GM21576 (cell line): ENCODE measurements at regions not wholly inside any gene's neighbourhood (a gene's known extent, or its start where the extent isn't known, plus 50 kb on each side); places are given as distances from the start of the nearest gene placed in this dataset.
A peak's percentile ranks its signal among the peaks of the same experiment; 100 is the strongest.
"Not testable (repeated sequence)": the region's sequence is repeated elsewhere in the genome, so short reads cannot be mapped to it uniquely, and the experiment has no call there.

Experiments
- ATAC-seq: cut with Tn5 transposase; IDR thresholded peaks from one replicate; pipeline ENCODE4 v1.9.1; 2021; ENCODE audit warnings: mild to moderate bottlenecking, moderate library complexity; ENCODE audit not compliant: unreplicated experiment

DNA sequence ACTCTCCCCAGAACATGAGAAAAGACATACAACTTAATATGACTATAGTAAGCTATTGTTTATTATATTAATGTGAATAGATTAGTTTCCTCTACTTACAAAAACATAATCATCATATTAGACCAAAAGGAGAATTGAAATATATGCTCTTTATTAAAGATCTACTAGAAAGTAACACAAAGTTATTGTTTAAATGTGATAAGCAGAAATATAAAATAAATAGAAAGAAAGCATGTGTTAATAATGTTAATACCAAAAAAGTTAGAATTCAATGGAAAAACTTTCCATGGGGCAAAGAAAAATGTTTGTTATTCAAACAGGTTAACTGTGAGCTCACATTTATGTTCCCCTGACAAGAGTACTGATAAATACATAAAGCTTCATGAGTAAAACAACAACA lies 421.4 kb upstream of the UBE2E3 start:
- no peak for ATAC-seq

DNA sequence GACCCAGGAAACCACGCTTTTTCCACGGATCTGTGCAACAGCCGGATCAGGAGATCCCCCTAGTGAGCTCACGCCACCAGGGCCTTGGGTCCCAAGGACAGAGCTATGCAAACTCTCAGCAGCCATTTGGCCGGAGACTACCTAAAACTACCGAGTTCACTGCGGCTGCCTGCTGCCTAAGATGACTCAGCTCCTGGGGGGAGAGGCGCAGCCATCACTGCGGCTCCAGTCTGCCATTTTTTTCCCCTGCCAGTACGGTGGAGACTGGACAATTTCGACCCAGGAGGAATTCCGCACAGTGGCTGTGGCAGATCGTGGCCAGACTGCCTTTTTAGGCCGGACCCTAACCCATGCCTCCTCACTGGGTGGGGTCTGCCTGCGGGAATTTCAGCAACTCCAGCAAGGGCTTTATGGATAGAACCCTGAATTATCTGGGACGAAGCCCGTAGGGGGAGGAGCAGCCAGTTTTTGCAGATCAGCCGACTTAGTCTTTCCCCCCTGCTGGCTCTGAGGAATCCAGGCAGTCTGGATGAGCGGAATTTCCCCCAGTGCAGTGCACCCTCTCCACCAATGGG lies 424.9 kb upstream of the UBE2E3 start:
- no peak for ATAC-seq

DNA sequence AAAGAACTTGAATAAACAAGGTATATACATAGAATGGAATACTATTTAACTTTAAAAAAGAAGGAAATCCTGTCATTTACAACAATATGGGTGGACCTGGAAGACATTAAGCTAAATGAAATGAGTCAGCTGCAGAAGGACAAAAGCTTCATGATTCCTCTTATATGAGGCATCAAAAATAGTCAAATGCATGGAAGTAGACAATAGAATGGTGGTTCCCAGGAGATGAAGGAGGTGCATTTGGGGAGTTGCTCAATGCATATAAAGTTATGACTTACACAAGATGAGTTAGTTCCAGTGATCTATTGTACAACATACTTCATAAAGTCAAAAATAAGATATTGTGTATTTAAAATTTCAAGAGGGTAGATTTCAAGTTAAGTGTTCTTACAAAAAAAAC lies 426.1 kb upstream of the UBE2E3 start:
- no peak for ATAC-seq

DNA sequence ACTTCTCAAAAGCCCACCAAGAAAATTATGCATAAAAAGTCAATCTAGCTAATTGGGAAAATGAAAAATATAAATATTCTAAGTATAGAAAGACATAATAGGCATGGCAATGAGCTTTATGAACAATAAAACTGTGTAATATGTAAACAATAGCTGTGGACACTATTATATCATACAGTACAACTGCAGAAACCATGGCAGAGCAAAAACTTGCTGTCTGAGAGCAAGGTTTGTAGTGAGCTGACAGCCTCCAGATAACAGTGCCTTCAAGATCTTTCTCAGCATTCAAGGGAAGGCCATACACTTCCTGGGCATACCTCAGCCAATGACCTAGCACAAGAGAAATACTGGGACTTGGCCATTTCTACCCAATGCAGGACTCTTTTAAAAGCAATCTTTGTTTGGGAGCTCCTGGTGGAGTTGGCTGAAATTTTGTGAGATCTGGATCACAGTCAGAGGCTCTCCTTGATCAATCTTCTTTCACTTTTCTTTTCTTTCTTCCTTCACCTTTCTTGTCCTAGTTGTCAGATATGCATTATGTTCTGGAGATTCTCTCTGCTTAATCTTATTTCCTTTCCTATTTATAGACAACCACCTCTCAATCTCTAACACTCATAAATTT lies 427.2 kb upstream of the UBE2E3 start:
- no peak for ATAC-seq

DNA sequence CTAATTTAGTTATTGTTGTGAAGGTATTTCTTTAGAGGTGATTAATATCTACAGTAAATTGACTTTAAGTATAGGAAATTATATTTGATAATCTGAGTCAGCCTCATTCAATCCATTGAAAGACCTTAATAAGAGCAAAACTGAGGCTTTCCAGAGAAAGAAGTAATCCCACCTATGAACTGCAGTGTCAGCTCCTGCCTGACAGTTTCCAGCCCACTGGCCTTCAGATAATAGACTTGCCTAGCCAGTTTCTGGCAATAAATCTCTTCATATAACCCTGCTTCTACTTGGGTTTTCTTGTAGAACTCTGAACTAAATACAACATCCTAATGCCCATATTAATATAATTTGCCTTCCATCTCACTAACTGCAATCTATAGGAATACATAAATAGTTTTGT lies 437.9 kb upstream of the UBE2E3 start:
- no peak for ATAC-seq

DNA sequence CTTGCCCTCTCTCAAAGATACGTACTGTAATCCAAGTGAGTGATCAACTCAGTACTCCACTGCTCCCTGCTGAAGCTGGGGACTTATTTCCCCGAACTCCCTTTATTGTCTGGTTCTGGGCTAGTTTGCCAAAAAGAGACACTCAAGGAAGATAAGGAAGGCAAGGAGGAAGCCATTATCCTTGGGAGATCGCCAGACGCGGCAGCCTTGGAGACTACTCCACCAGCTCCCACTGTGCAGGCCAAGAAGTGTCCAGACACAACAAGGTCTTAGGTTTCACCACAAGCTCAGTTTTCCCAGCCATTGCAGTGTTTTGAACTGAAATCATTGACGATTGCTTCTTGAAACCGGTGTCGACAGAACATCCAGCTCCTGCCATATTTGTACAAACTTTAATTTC lies 439.6 kb upstream of the UBE2E3 start:
- ATAC-seq, result no peak

DNA sequence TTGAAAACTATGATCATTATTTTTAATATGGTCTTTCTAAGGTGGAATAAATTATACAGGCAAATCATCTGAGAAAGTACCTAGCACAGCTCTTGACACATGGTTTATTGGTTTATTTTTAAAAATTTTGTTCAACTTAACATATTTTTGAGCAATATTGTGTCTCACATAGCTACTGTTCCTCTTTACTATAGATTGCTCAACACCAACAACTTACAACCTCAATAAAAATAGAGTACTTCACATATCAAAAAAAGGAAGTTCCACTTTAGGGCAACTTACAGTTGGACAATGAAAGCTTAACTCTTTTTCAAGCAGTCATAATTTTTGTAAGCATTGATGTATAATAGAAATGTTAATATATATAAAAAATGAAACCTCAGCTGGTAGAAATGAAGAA lies 440.9 kb upstream of the UBE2E3 start:
- ATAC-seq, result no peak

DNA sequence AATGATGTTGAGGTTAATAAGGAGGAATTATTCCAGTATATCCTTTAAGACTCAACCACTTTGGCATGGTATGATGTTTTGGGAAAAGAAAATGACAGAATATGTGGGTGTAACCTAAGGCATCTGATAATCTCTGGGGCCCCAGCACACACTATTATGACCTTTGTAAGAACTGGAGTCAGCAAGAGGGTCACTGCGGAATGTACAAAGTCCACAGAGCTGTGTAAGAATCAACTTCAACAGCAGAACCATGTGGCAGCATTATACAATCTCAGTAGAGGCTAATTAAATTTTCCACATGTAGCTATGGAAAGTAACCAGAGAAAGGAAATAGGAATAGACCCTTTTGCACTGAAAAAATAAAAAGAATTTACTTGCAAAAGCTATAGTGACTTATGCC lies 445.1 kb upstream of the UBE2E3 start:
- ATAC-seq, result no peak

DNA sequence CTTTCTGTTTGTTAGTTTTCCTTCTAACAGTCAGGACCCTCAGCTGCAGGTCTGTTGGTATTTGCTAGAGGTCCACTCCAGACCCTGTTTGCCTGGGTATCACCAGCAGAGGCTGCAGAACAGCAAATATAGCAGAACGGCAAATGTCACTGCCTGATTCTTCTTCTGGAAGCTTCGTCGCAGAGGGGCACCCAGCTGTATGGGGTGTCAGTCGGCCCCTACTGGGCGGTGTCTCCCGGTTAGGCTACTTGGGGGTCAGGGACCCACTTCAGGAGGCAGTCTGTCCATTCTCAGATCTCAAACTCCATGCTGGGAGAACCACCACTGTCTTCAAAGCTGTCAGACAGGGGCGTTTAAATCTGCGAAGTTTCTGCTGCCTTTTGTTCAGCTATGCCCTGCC lies 448.6 kb upstream of the UBE2E3 start:
- not testable (repeated sequence) for ATAC-seq

DNA sequence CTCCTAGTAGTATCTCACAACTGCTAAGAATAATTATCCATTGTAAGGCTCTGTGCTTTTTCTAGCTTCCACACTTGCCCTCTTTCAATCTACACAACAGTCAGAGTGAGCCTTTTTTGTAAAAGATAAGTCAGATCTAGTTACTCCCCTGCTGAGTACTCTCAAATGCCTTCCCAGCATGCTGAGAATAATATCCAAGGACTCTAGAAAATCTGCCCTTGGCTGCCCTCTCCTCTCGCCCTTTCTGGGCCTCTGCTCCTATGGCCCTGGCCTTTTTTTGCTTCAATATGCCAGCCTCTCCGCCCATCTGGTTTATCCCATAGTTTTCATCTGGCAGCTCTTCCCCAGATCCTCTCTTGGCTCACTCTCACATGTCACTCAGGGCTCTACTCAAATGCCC lies 455.9 kb upstream of the UBE2E3 start:
- no peak for ATAC-seq

DNA sequence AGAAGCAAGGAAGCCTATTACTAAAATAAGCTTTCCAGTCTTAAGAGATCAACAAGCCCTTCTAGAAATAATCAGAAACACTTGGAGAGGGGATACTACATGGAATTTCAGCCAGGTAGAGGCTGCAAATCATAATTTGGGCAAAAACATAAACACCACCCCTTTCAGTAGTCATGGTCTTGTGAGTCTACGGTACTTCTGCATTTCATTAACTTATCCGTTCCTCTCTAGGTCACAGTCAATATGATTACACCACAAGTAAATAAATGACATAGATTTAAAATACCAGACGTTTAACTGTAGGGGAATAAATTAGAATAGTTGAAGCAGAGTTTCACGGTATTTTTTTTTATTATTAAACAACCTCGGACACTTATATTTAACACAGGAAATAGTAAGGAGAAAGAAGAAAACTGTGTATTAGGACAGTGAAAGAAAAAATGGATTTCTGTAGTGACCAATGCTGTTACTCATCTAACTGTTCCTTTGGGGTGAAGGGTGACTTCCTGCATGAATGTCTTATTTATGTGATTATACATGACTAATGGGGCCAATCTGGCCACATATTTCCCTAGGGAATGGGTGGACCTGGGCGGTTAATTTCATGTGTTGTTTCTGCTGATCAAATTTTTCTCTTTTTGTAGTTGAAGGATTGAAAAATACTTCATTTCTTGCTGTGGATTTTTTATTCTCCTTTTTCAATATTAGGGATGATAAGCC lies 456.6 kb upstream of the UBE2E3 start:
- no peak for ATAC-seq

DNA sequence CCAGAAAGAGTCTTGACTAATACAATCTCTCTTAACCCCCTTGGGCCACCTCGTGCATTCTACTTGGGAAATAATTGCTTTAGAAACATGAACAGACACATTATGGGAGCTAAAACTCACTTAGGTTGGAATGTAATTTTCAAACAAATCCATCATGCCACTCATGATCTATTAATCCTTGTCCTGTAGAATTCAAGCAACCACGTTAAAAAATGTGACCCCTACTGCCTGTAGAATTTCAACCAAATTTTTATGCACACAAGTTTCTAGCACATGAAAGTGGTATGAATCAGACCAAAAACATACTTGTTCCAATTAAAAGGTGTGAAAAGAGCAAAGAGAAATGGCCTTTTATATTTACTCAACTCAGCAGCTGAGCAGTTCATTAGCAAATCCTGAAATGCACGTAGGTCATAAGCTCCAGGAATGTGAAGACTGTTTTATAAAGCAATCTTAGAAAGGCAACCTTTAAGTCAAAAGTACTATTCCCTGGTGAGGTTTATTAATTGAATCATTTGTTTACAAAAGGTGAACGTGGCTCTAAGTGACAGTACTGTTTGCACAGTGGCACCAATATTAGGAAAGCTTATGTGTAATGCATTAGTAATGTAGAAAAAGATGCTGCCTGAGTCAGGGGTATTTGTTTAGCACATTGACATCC lies 459.4 kb upstream of the UBE2E3 start:
- no peak for ATAC-seq

DNA sequence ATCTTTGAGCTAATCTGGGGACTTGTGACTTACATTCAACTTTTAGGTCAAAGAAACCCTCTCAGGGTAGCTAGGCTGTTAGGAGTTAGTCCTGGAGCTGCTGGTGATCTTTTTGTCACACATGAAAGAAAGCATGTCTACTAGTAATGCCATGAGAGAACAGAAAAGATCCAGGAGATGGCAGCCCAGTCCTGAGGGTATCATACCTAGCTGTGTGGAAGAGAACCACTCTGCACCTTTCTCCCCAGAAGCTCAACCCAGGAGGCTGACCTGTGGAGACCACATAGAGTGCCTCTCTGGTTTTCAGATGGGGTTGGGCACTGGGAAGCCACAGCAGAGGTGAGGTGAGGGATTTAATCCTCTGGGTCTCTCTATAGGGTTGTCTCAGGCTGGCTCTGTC lies 460.2 kb upstream of the UBE2E3 start:
- no peak for ATAC-seq

DNA sequence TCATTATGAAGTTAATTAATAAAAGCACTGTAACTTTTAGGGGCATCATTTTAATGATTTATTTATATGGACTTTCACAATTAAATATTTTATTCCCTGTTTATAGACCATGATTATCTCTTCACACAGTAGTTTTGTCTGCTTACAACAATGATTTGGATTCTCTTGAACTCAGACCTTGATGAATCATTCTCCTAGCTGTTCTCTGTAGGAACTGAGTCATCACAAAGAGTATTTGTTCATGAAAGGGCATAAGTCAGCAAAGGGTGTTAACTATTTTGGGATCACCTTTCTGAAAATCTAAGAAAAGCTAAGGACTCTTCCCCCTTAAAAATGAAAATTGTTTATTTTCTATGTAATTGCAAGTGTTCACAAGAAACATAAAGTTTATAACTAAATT lies 461.1 kb upstream of the UBE2E3 start:
- no peak for ATAC-seq

DNA sequence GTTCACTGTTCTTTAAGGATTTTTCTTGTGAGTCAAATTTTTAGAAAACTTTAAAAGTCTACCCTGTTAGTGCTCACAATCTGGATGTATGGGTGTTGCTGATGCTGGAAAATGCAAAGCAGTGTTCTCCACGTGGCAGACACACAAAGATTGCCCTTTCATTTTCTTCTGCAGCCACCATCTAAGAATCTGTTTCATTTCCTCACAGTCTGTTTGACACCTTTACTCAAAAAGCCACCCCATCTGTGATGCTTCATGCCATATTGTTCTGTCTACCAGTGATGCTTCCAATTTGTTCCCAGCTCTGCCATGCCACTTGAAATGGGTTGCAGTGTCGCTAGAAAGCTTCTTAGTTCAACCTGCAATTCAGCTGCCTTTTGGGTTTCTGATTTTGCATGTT lies 464.2 kb upstream of the UBE2E3 start:
- peak; percentile 48 for ATAC-seq

DNA sequence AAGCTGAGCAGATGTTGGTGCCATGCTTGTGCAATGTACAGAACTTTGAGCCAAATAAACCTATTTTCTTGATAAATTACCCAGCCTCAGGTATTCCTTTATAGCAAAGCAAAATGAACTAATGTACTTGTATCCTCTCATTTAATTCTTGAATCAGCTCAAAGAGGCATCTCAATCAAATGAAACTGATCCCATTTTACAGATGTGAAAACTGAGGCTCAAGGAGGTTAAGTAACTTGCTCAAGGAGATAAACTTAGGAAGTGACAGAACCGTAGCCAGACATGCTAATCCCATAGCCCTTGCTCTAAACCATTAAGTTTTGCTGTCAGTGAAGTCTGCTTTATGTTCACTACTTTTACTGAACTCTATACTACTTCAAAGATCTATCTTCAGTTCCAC lies 467.0 kb upstream of the UBE2E3 start:
- no peak for ATAC-seq

DNA sequence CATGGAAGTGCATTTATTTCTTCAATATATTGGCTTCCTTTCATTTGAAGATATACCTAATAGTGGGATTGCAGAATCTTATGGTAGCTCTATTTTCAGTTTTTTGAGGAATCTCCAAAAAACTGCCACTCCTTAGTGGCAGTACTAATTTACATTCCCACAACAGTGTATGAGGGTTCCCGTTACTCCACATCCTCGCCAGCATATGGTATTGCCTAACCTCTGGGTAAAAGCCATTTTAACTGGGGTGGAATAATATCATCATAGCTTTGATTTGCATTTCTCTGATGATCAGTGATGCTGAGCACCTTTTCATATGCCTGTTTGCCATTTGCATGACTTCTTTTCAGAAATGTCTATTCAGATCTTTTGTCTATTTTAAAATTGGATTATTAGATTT lies 471.9 kb upstream of the UBE2E3 start:
- ATAC-seq, result no peak

DNA sequence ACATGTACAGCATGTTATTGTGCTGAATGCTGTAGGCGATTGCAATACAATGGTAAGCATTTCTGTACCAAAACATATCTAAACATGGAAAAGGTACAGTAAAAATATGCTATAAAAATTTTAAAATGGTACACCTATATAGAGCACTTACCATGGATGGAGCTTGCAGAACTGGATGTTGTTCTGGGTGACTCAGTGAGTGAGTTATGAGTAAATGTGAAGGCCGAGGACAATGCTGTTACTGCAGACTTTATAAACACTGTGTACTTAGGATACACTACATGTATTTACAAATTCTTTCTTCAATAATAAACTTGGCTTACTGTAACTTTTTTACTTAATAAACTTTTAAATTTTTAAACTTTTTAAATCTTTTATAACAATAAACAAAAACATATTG lies 473.4 kb upstream of the UBE2E3 start:
- ATAC-seq, result no peak

DNA sequence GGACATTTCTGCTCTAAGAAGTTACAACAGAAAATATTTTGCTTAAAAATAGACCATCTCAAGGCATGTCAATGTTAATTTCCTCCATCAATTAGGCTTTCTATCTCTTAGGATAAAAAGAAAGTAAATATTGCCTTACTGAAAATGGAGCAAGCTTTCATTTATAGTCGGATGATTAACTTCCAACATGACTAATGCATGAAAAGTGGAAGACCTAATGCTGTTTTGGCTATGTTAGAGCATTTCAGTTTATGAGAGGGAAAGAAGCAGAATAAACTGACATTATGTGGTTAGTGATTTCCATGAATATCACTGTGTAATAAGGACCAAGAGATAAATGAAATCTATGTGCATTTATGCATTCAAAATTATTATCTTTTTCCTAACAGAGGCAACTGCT lies 475.2 kb upstream of the UBE2E3 start:
- ATAC-seq, result no peak

DNA sequence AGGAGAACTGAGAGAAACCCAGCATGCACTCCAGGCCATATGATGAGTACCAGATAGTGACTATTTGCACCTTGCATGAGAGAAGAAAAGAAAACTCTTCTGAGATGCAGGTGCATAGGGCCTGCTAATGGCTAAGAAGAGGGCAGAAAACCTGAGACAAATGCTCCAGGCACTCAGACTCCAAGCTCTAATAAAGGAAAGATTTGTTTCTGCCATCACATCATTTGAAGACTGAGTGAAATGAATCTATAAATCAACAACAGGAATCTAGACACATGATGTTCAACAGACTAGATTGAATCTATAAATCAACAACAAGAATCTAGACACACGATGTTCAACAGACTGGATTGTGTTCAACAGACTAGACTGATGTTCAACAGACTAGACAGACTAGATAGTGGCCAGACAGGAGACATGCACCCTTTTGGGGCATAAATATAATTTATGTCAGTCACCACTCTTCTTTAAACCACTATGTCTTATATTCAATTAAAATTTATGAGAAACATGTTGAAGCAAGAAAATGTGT lies 482.7 kb upstream of the UBE2E3 start:
- no peak for ATAC-seq

DNA sequence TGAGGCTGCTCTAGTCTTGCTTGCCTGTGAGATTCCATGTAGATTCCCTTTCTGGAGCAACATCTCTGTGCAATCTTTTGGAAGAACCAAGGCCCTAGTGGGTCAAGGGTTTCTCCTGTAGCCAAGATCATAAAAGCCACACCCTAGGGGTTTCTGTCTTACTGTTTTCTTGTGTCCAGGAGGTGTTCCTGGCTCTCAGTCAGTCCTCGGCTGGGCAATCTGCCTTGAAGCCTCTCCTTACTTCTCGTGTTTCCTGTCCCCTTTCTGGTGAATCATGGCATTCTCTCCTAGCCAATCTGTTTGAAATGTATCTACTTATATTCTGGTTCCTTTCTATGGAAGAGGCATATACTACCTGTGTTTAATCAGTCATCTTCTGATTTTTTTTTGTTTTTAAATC lies 484.8 kb upstream of the UBE2E3 start:
- ATAC-seq, result no peak

DNA sequence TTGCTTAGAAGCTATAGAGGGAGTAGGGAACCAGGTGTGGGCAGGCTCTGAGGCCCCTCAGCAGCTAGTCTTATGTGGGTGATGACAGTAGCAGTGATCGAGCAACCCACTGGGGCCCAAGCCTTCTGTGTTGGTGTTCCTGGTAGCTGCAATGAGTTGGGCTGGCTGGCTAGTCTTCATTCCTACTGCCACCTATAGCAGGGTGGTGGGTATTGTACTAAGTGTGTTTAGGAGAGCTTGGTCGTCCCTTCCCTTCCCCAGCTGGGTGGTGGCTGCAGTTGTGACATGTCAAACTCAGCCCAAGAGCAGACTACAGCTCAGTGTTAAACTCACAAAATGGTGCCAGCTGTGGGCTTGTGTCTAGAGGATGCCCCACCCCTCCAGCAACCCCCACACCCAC lies 486.1 kb upstream of the UBE2E3 start:
- no peak for ATAC-seq
